H1 (cell line): ENCODE measurements at regions not wholly inside any gene's neighbourhood (a gene's known extent, or its start where the extent isn't known, plus 50 kb on each side); places are given as distances from the start of the nearest gene placed in this dataset.

Experiments
- CBX8 ChIP-seq: fragments of 300-800, 300-1000 bp; sonication (generic); IDR thresholded peaks from 2 replicates; pipeline ENCODE4 v1.7.1; 2016; ENCODE audit warnings: low read depth, low read length, borderline replicate concordance
- HDAC2 ChIP-seq, 2 experiments: fragments of 300-600 bp in 1 of 2; sonication (generic) in 1 of 2; IDR thresholded peaks; 2 replicates each; pipeline ENCODE4 v1.6.1; 2011 to 2012; ENCODE audit warnings: low read depth in 2 of 2, low read length in 2 of 2, mild to moderate bottlenecking in 2 of 2, moderate library complexity in 2 of 2, borderline replicate concordance in 1 of 2, inconsistent platforms in 1 of 2
- KDM5A ChIP-seq: fragments of 200-600 bp; IDR thresholded peaks from 2 replicates; pipeline ENCODE4 v1.7.1; 2012; ENCODE audit warnings: mild to moderate bottlenecking, low read length, inconsistent platforms, mixed read lengths
- RXRA ChIP-seq: IDR thresholded peaks from 2 replicates; pipeline ENCODE4 v1.6.1; 2011; ENCODE audit warnings: low read depth, mild to moderate bottlenecking, low read length, moderate library complexity; ENCODE audit not compliant: insufficient read depth
- SP1 ChIP-seq: IDR thresholded peaks from 2 replicates; pipeline ENCODE4 v1.6.1; 2011; ENCODE audit warnings: low read depth, low read length

- TF ChIP-seq HDAC2 (IDR thresholded peaks at IDR 0.05; ENCODE audit: borderline replicate concordance in 1 of 2, low read depth in 2 of 2, low read length in 2 of 2) = no peak
- TF ChIP-seq SP1 = no peak
- TF ChIP-seq CBX8 = no peak
- no peak for TF ChIP-seq KDM5A
- no peak for TF ChIP-seq RXRA
Measured at GRCh38 chr13:65265988-65266387, 1964.1 kb downstream of the PCDH9 start (continued).
